HG03520 (cell line): ENCODE measurements at regions not wholly inside any gene's neighbourhood (a gene's known extent, or its start where the extent isn't known, plus 50 kb on each side); places are given as distances from the start of the nearest gene placed in this dataset.
"Not testable (repeated sequence)": the region's sequence is repeated elsewhere in the genome, so short reads cannot be mapped to it uniquely, and the experiment has no call there.

Experiments used
- ATAC-seq: cut with Tn5 transposase; IDR thresholded peaks from one replicate; pipeline ENCODE4 v1.9.1; 2021; ENCODE audit warnings: mild to moderate bottlenecking, moderate library complexity; ENCODE audit not compliant: unreplicated experiment

DNA sequence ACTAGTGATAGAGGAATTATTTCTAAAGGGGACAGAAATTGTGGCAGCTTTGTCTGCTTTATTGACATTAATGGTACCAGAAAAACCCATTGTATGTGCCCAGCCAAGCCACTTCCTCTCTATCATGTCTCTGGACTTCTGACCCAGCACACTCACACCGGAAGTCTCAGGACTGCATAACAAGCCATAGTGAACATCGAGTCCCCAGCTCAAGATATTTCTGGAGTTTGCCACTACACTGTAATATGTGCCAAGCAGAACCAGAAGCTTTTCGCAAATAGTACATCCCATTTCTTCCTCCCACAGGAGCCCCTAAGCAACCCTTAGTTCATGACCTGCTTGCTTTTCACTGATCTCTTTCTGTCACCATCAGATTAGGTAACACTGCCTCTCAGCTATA lies 187.4 kb upstream of the GHR start:
- ATAC-seq = no peak

DNA sequence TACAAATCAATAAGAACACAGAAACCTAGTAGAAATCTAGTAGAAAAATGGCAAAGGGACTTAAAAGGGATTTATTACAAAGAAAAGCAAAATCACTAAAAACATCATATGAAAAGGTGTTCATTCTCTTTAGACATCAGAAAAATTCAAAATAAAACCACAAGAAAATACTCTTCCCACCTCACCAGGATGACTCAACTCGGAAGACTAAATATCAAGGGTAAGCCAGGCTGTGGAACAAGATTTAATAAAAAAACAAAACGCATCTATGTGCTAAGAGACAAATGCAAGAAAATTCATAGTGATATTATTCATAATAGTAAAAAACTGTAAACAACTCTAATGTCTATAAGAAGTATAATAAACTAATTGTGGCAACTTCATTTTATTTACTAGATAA lies 181.6 kb upstream of the GHR start:
- no peak for ATAC-seq

DNA sequence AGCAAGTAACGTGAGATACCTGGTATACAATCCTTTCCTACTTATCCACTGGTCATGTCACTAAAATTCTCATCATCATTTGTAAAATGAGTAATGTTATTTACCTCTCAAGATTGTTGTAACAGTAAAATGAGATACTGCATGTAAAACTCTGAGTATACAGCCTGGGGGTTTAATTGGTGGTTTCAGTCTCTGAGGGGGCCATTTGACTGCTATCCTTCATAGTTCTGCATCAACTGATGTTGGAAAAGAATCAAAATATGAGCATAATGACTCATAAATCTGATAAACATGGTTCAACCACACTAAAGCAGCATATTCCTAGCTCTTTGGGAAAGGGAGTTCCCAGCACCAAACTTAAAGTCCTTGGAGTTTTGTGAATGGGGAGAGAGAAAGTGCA lies 181.0 kb upstream of the GHR start:
- no peak for ATAC-seq

DNA sequence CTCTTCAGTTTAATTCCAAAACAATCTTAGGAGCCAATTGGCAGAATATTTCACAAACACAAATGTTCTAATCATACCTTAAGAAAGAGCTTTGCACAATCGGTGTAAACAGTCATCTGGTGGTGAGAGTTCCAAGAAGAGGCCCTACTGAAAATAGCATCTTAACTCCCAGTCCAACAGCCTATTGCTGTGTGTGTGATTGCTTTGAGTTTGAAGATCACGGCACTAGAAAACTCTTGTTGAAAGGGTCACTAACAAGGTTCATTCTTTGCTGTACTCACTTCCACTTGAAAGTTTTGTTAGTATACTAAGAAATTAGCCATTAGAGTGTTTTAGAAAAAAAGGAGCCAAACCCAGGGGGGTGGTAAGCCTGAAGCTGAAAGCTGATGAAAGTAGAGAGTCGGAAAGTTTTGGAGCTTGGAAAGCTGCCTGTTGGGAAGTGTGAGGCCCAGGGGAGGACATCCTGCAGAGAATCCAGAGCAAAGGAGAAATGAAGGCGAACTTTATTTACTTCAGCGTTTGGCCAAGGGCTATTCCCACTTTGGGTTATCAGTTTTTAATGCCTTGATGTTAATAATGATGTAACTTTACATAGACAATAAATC lies 180.3 kb upstream of the GHR start:
- no peak for ATAC-seq

DNA sequence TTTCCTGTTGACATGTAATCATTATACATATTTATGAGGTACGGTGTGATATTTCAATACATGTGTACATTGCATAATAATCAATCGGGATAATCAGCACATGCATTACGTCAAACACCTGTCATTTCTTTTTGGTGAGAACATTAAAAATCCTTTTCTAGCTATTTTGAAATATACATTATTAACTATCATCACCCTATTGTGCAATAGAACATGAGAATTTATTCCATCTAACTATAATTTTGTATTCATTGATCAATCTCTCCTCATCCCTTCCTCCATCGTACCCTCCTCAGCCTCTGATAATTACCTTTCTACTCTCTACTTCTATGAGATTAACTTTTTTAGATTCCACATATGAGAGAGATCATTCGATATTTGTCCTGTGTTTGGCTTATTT lies 170.9 kb upstream of the GHR start:
- ATAC-seq = no peak

DNA sequence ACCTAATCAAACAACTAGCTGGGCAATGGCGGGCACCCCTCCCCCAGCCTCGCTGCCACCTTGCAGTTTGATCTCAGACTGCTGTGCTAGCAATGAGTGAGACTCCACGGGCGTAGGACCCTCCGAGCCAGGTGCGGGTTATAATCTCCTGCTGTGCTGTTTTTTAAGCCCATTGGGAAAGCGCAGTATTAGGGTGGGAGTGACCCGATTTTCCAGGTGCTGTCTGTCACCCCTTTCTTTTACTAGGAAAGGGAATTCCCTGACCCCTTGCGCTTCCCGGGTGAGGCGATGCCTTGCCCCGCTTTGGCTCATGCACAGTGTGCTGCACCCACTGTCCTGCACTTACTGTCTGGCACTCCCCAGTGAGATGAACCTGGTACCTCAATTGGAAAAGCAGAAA lies 163.3 kb upstream of the GHR start:
- not testable (repeated sequence) for ATAC-seq

DNA sequence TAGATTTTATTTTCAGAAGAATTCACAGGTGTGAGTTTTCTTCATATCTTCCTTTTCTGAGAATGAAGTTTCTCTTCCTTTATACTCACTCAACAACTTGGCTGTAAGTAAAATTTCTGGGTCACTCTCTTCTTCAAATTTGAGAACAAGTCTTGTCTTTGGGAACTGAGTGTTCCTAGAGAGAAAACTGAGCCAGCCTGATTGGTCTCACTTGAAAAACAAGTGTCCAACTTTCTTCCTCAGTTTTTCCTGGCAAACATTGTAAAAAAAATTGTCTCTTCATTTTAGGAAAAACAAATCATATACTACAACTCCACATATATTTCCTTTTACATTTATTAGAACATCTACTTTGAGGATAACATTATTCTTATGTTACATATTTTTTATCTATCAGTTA lies 156.1 kb upstream of the GHR start:
- ATAC-seq = no peak

DNA sequence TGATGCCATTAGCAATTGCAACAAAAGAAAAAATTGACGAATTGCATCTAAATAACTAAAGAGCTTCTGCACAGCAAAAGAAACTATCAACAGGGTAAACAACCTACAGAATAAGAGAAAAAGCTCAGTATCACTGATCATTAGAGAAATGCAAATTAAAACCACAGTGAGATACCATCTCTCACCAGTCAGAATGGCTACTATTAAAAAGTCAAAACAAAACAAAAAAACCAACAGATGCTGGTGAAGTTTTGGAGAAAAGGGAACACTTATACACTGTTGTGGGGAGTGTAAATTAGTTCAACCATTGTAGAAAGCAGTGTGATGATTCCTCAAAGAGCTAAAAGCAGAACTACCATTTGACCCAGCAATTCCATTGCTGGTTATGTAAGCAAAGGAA lies 155.1 kb upstream of the GHR start:
- ATAC-seq = not testable (repeated sequence)

DNA sequence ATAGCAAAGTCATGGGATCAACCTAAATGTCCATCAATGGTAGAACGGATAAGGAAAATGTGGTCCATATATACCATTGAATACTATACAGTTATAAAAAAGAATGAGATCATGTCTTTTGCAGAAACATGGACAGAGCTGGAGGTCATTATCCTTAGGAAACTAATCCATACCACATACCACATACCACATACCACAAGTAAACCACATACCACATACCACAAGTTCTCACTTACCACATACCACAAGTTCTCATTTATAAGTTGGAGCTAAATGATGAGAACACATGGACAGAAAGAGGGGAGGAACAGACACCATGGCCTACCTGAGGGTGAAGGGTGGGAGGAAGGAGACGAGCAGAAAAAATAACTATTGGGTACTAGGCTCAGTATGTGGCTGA lies 154.6 kb upstream of the GHR start:
- no peak for ATAC-seq

DNA sequence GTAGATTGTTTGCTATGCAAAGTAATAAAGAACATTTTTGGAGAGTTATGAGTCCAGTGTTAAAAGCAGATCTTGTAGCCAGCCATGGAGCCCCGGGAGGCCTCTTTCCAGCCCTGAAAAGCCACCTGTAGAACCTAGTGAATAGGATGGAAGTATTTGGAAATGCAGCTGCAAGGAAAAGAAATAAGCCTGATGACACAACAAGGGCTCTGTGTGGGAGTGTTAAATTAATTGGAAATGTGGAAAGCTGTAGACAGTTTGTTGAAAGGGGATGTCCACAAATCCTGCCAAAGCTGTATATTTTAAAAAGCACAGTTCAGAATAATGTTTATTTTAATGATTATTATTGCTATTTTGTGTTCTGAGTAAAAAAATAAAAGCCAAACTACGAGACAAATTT lies 152.5 kb upstream of the GHR start:
- ATAC-seq = no peak

DNA sequence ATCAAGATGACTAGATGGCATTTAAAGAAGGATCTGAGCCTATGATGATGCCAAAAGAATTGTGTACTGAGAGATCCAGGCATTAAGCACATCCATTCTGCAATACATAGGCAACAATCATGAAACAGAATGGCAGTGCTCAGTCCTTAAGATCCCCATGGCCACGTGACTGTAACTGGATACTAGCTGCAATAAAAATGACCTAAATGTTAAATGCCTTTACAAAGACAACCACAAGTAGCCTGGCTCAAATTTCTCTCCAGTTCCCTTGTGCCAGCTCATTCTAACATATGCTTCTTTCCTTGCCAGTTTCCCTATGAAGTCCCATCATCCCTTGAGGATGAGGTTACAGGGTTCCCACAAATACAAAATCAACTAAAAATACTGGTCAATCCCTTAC lies 148.3 kb upstream of the GHR start:
- no peak for ATAC-seq

DNA sequence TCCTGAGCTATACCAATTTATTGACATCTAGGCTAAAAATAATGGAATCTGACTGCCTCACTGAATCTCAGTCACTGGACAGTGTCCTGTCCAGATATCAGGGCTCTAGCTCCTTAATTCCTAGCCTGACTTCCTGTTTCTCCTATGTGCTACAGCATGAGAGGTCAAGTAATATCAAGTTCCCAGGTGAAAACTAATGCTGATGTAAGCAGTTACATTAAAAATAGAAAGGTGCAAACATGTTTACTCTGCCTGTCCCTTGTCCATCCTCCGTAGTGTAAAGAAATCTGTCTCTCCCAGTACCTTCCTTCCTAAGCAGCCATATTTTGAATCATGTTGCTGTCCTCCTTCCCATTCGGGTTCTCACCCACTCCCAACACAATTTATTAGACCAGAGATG lies 145.9 kb upstream of the GHR start:
- no peak for ATAC-seq

DNA sequence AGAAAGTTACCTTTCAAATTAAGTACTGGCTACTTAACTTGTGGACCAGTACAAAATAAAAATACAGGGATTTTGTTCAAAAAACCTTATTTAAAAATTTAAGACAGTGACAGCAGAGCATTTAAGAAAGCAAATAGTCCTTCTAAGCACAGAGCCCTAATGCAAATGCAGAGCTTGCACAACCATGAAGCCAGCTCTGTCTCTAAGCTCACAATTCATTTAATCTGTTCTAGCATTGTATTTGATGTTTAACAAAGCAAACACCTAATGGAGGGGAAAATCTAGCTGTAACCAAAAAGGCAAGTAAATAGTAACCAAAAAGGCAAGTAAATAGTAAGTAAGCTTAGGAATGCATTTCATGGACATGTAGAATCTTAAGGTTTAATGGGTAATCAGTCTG lies 138.7 kb upstream of the GHR start:
- ATAC-seq = no peak

DNA sequence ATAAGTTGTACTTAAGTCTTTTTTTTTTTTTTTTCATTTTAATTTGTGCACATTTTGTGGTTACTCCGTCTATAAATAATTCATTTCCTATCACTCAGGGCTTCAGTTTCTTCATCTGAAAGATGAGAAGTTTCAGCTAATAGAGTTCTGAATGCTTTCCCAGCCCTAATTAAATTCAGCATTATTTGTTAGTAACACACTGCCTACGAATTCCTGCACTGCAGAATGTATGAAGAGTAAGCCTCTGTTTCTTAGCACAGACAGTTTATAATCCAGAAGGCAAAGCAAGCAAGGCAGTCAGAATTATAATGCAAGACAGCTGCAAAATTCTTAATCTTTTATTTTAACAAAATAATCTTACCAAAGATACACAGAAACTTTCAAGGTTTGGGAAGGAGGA lies 138.0 kb upstream of the GHR start:
- ATAC-seq = no peak

DNA sequence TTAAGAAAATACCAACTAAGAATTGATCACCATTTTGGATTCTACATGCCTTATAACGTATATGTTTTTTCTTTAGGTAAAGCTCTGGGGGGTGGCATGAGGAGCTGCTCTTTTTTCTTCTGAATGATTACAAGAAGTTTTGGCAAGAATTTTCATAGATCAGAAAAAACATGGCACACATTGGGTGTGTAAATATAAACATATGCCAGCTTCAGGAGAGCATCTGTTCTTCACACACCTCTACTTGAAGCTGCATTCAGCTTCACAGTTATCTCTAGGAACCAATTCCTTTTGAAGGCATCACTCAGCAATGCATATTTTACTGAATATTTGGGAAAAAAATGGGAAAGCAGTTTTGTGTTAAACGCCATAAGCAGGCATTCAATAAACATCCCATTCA lies 122.7 kb upstream of the GHR start:
- no peak for ATAC-seq

DNA sequence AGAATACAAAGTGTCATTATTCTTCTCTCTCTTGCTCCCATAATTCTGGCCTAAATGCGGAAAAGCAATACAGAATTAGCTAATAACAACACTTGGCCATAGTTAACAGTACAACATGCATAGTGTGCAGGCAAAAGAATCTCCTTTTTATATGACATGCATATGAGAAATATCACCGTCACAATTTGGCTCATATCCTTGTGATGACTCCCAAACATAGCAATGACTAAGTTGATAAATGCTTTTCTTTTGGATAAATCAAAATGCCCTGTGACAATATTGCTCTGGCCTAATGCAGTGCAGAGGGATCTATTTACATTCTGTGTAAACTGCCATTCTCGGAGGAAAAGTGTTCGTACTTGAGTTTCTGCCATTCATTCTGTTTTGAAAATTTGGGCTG lies 121.9 kb upstream of the GHR start:
- ATAC-seq = no peak

DNA sequence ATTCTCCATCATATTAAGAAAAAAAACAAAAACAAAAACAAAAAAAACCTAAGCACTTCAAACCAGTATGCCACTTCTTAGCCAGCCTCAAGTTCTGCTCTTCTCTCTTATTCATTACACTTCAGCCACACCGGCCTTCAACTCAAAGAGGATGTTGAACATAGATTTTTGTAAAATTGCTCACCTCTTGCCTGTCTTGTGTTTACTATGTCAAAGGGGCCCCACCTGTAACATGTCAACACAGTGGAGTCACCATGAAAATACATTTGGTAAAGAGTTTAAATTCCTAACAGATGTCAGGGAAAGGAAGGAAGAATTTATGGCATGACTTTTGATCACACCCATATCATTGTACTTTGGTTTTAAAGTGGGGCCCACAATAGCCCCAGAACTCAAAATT lies 121.1 kb upstream of the GHR start:
- no peak for ATAC-seq

DNA sequence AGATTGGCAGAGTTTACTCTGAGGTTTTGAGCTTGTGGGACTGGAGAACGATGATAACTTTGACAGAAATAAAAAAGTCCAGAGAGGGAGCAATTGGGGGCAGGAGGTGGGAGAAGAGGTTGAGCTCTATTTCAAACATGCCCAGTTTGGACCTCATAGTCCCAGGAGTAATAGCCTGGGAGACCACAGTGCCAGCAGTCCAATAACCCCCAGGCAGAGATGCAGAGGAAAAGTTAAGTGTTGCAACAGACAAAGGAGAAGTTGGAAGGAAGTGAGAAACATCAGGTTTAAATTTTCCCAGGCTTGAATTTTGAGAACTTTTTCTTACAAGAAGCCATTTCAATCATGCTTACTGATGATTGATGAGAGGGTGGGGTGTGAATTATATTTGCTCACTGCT lies 117.0 kb upstream of the GHR start:
- no peak for ATAC-seq

DNA sequence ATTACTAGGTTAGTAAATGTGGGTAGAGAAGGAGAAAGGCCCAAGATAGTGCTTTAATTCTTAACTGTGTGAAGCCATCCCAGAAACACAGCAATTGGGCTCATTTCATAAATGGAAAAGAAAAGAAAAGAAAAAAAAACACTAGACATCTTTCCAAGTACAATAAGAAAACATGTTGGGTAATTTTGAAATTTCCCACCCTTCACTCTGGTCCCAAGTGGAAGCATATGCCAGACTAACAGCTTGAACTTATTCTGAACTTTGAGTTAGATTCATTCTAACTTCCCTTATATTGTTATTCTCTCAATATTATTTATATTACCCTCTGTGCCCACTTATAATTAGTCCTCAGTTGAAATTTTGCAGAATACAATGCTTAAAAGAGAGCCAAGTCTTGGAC lies 113.4 kb upstream of the GHR start:
- ATAC-seq = no peak

DNA sequence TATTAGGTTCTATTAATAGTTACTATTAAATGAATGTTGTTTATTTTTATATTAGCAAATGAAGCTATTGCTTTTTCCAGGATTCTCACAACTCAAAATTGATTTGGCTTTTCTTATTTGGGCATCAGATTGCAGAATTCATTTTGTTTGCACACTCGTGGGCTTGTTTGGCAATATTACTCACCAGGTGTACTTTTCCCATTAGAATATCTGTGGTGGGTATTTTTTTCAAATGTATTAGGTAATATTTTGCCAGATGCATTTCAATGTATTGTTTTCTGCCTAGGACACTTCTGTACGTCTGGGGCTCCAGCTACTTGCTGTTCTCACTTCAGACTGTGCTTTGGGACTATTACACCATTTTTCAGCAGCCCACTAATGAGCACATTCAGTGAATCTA lies 108.0 kb upstream of the GHR start:
- no peak for ATAC-seq

DNA sequence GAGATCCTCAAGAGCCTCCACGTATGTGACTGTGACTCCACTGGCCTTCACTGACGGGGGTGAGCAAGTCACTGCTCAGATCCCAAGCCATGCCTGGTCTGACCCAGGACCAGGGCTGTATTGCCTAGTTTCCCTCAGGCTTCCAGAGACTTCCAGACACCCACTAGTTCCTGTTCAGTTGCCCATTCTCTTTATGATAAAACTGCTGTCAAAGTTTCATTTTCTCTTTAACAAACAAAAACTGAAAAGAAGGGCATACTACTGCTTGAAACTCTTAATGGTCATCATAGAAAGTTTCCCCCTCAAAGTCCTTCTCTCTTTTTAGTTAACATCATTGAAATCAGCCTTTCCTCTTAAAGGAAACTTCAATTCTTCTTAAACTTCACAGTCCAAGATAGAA lies 105.7 kb upstream of the GHR start:
- no peak for ATAC-seq

DNA sequence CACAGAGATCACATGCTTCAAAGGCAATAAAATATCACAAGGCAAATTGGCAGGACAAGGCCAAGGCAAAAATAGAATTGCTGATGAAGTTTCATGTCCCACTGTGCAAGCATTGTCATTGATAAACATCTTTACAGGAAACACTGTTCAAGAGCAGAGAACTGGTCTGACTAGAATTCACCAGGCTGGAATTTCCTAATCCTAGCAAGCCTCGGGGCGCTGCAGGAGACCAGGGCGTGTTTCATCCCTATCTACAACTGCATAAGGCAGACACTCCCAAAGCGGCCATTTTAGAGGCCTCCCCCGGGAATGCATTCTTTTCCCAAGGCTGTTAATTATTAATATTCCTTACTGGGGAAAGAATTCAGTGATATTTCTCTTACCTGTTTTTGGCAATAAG lies 103.7 kb upstream of the GHR start:
- ATAC-seq = not testable (repeated sequence)

DNA sequence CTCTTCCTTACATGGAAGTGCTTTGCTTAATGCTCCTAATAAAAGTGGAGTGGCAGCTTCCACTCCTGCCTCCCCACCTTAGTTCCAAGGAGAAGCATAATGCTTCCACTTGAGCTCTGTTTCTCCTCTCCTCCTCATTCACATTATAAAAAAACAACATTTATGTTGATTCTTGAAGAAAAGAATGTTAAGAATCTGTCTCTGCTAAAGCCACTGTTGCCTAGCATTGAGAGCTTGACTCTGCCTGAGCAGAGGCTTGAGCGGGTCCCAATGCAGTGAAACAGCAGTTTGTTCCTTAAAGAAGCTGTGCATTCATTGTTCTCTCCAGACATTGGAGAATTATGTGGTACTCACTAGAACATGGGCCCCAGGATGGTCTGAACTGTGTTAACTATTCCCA lies 101.5 kb upstream of the GHR start:
- no peak for ATAC-seq

DNA sequence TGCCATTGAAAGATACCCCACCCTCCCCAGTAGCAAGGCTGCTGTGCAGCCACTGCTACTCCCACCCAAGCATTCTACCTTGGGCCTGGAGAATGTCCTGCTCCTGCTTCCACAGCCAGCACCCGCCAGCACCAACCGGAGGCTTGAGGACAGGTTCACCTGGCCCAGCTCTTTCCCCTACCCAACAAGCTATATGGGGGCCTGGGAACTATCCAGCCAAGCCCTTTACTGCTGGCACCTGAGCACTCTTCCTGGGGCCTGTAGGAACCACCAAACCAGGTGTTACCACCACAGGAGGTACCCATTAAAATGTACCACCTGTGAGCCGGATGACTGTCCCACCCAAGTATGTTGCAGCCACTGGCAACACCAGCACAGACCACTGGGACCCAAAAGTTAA lies 86.1 kb upstream of the GHR start:
- no peak for ATAC-seq
